ENCODE measurements at regions not wholly inside any gene's neighbourhood (a gene's known extent, or its start where the extent isn't known, plus 50 kb on each side); places are given as distances from the start of the nearest gene placed in this dataset.

GRCh38 chr14:58713677-58714076 is 75.9 kb downstream of the DACT1 start:
- no peak for DNase-seq
- Histone ChIP-seq H3K27ac (no peak overlapping the region), H3K27me3 (no peaks in the 10 kb centered on the region), H3K4me1 (no peaks in the 10 kb centered on the region), H3K4me3 (no peak overlapping the region), H3K9me3 (no peaks in the 10 kb centered on the region), H3K36me3 (no peaks in the 10 kb centered on the region)
- TF ChIP-seq CTCF (IDR thresholded peaks at IDR 0.05): no peak
- TF ChIP-seq POLR2A (IDR thresholded peaks at IDR 0.05): no peak

GRCh38 chr14:58716706-58717105 is 78.9 kb downstream of the DACT1 start:
- Histone ChIP-seq H3K4me3 (no peak overlapping the region), H3K9me3 (no peaks in the 10 kb centered on the region), H3K4me1 (no peaks in the 10 kb centered on the region), H3K36me3 (no peaks in the 10 kb centered on the region), H3K27ac (no peak overlapping the region), H3K27me3 (no peaks in the 10 kb centered on the region)
- DNase-seq: no peak
- TF ChIP-seq POLR2A (IDR thresholded peaks at IDR 0.05): no peak
- TF ChIP-seq CTCF (IDR thresholded peaks at IDR 0.05): no peak

- no peak overlapping the region for H3K27ac ChIP-seq
- H3K4me3 ChIP-seq: no peak overlapping the region
- no peaks in the 10 kb centered on the region for H3K36me3 ChIP-seq
- no peak for DNase-seq
- H3K4me1 ChIP-seq: no peaks in the 10 kb centered on the region
- TF ChIP-seq POLR2A (IDR thresholded peaks at IDR 0.05): no peak
- TF ChIP-seq CTCF (IDR thresholded peaks at IDR 0.05): no peak
- no peaks in the 10 kb centered on the region for H3K27me3 ChIP-seq
- no peaks in the 10 kb centered on the region for H3K9me3 ChIP-seq
These were observed 79.4 kb downstream of the DACT1 start for GRCh38 chr14:58717211-58717610.

- Histone ChIP-seq H3K36me3 (no peaks in the 10 kb centered on the region), H3K9me3 (no peaks in the 10 kb centered on the region), H3K4me1 (no peaks in the 10 kb centered on the region), H3K27me3 (no peaks in the 10 kb centered on the region), H3K27ac (no peak overlapping the region), H3K4me3 (no peak overlapping the region)
- TF ChIP-seq POLR2A (IDR thresholded peaks at IDR 0.05): no peak
- TF ChIP-seq CTCF (IDR thresholded peaks at IDR 0.05): no peak
- no peak for DNase-seq
These were observed 80.1 kb downstream of the DACT1 start for GRCh38 chr14:58717813-58718212.

- Histone ChIP-seq H3K27me3 (no peaks in the 10 kb centered on the region), H3K4me3 (no peak overlapping the region), H3K36me3 (no peaks in the 10 kb centered on the region), H3K4me1 (no peaks in the 10 kb centered on the region), H3K9me3 (no peaks in the 10 kb centered on the region), H3K27ac (no peak overlapping the region)
- no peak for DNase-seq
- TF ChIP-seq CTCF (IDR thresholded peaks at IDR 0.05) (no peak), POLR2A (IDR thresholded peaks at IDR 0.05) (no peak)
These were observed 80.8 kb downstream of the DACT1 start for GRCh38 chr14:58718226-58719205.

All from Peyer's patch (tissue), 4 donors.